Osteoblast (primary cell): ENCODE measurements at regions not wholly inside any gene's neighbourhood (a gene's known extent, or its start where the extent isn't known, plus 50 kb on each side); places are given as distances from the start of the nearest gene placed in this dataset.

Experiments
- DNase-seq: peaks from one replicate; pipeline ENCODE4 v3.0.0; 2011; ENCODE audit warnings: low spot score, mixed read lengths; ENCODE audit not compliant: insufficient read length; ENCODE audit errors: missing footprints
- H2AFZ ChIP-seq: 2 replicates; pipeline ENCODE4 v1.6.0; 2011; ENCODE audit warnings: mild to moderate bottlenecking, low read length
- H3K27ac ChIP-seq: 2 replicates; pipeline ENCODE4 v1.5.1; 2011; ENCODE audit warnings: mild to moderate bottlenecking, low read depth, low read length, moderate library complexity
- H3K27me3 ChIP-seq: 2 replicates; pipeline ENCODE4 v1.6.0; 2012; ENCODE audit warnings: mild to moderate bottlenecking, control low read depth, inconsistent platforms, low read length, moderate library complexity; ENCODE audit not compliant: insufficient read depth
- H3K36me3 ChIP-seq: 2 replicates; pipeline ENCODE4 v1.5.1; 2011; ENCODE audit warnings: mild to moderate bottlenecking, low read length, control low read depth, moderate library complexity; ENCODE audit not compliant: insufficient read depth
- H3K4me1 ChIP-seq: 2 replicates; pipeline ENCODE4 v1.5.1; 2011; ENCODE audit warnings: mild to moderate bottlenecking, low read length, control low read depth, moderate library complexity; ENCODE audit not compliant: insufficient read depth
- H3K4me2 ChIP-seq: 2 replicates; pipeline ENCODE4 v1.6.0; 2011; ENCODE audit warnings: mild to moderate bottlenecking, low read length; ENCODE audit not compliant: insufficient read depth
- H3K4me3 ChIP-seq: fragments of 200-600 bp; sonication (generic); 3 replicates; pipeline ENCODE4 v1.5.1; 2012; ENCODE audit warnings: mild to moderate bottlenecking, low read length, inconsistent platforms; ENCODE audit not compliant: insufficient read depth
- H3K79me2 ChIP-seq: 2 replicates; pipeline ENCODE4 v1.6.0; 2012; ENCODE audit warnings: mild to moderate bottlenecking, low read length, control low read depth, inconsistent platforms; ENCODE audit not compliant: insufficient read depth
- H3K9me3 ChIP-seq: 2 replicates; pipeline ENCODE4 v1.5.1; 2011; ENCODE audit warnings: low read depth, low read length, control low read depth
- H4K20me1 ChIP-seq: 2 replicates; pipeline ENCODE4 v1.6.0; 2012; ENCODE audit warnings: mild to moderate bottlenecking, low read length, control low read depth; ENCODE audit not compliant: insufficient read depth
- CTCF ChIP-seq: IDR thresholded peaks from 2 replicates; pipeline ENCODE4 v1.5.1; 2011; ENCODE audit warnings: mild to moderate bottlenecking, low read depth, low read length, moderate library complexity; ENCODE audit errors: extremely low read depth

GRCh38 chr13:73996569-73996968 is 137.6 kb downstream of the KLF12 start:
- peaks cover 97% of the 10 kb centered on the region for H3K79me2 ChIP-seq
- no peaks in the 10 kb centered on the region for H3K9me3 ChIP-seq
- H2AFZ ChIP-seq, result no peak overlapping the region

GRCh38 chr13:73995736-73996135 is 138.5 kb downstream of the KLF12 start:
- Histone ChIP-seq H3K36me3 (peaks cover 20% of the 10 kb centered on the region), H2AFZ (no peak overlapping the region), H3K9me3 (no peaks in the 10 kb centered on the region), H3K27ac (no peak overlapping the region), H4K20me1 (peaks cover 13% of the 10 kb centered on the region), H3K4me1 (no peaks in the 10 kb centered on the region), H3K79me2 (peaks cover 97% of the 10 kb centered on the region), H3K4me3 (no peak overlapping the region), H3K27me3 (no peaks in the 10 kb centered on the region), H3K4me2 (no peak overlapping the region)
- TF ChIP-seq CTCF, result no peak
- no peak for DNase-seq

More at GRCh38 chr13:73996569-73996968, 137.6 kb downstream of the KLF12 start:
- H3K36me3 ChIP-seq, result peaks cover 20% of the 10 kb centered on the region
- H3K27ac ChIP-seq, result no peak overlapping the region
- H4K20me1 ChIP-seq, result peaks cover 16% of the 10 kb centered on the region
- DNase-seq, result no peak
- H3K4me3 ChIP-seq, result no peak overlapping the region
- TF ChIP-seq CTCF, result no peak
- H3K4me1 ChIP-seq, result no peaks in the 10 kb centered on the region
- no peaks in the 10 kb centered on the region for H3K27me3 ChIP-seq
- no peak overlapping the region for H3K4me2 ChIP-seq

GRCh38 chr13:73993661-73994060 is 140.5 kb downstream of the KLF12 start:
- peaks cover 7% of the 10 kb centered on the region for H4K20me1 ChIP-seq
- TF ChIP-seq CTCF, result no peak
- H3K4me1 ChIP-seq, result no peaks in the 10 kb centered on the region
- DNase-seq, result no peak
- no peak overlapping the region for H3K4me3 ChIP-seq
- H3K27ac ChIP-seq, result no peak overlapping the region
- H3K9me3 ChIP-seq, result no peaks in the 10 kb centered on the region
- H2AFZ ChIP-seq, result no peak overlapping the region
- peaks cover 20% of the 10 kb centered on the region for H3K36me3 ChIP-seq
- H3K4me2 ChIP-seq, result no peak overlapping the region
- H3K27me3 ChIP-seq, result no peaks in the 10 kb centered on the region
- H3K79me2 ChIP-seq, result peaks cover 97% of the 10 kb centered on the region

- DNase-seq, result no peak
- no peaks in the 10 kb centered on the region for H3K27me3 ChIP-seq
- no peak overlapping the region for H2AFZ ChIP-seq
- H3K27ac ChIP-seq, result no peak overlapping the region
- H3K9me3 ChIP-seq, result no peaks in the 10 kb centered on the region
- H3K36me3 ChIP-seq, result peaks cover 20% of the 10 kb centered on the region
- no peak for TF ChIP-seq CTCF
- H3K4me3 ChIP-seq, result no peak overlapping the region
- H4K20me1 ChIP-seq, result peaks cover 6% of the 10 kb centered on the region
- H3K79me2 ChIP-seq, result peaks cover 93% of the 10 kb centered on the region
- H3K4me2 ChIP-seq, result no peak overlapping the region
- no peaks in the 10 kb centered on the region for H3K4me1 ChIP-seq
These were observed 142.3 kb downstream of the KLF12 start for GRCh38 chr13:73991884-73992283.
